Right lobe of liver (tissue), 6 donors: ENCODE measurements at regions not wholly inside any gene's neighbourhood (a gene's known extent, or its start where the extent isn't known, plus 50 kb on each side); places are given as distances from the start of the nearest gene placed in this dataset.

Experiments used
- ATAC-seq, 4 donors: fragments of 200-7000 bp; cut with Tn5 transposase; one replicate each; pipeline ENCODE4 v1.9.1; 2020; ENCODE audit warnings: mild to moderate bottlenecking in 4 of 4, moderate library complexity in 4 of 4
- DNase-seq, 3 donors: peaks; one replicate each; pipeline ENCODE4 v3.0.0-alpha.2; 2020
- H3K27ac ChIP-seq, 3 donors: fragments of 200-600 bp; one replicate each; pipeline ENCODE4 v1.8.0; 2022
- H3K27me3 ChIP-seq, 2 donors: fragments of 200-600 bp; one replicate each; pipeline ENCODE4 v1.8.0; 2022
- H3K36me3 ChIP-seq, 4 donors: fragments of 200-600 bp; sonication (generic) in 1 of 4; one replicate each; pipeline versions ENCODE4 v1.5.1 to v1.8.0; 2017 to 2022; ENCODE audit warnings: control low read depth in 1 of 4
- H3K4me1 ChIP-seq, 4 donors: fragments of 200-600 bp; sonication (generic) in 1 of 4; one replicate each; pipeline versions ENCODE4 v1.5.1 to v1.8.0; 2017 to 2022; ENCODE audit warnings: control low read depth in 1 of 4
- H3K4me3 ChIP-seq, 3 donors: fragments of 200-600 bp; one replicate each; pipeline ENCODE4 v1.8.0; 2022
- H3K9me3 ChIP-seq, 4 donors: fragments of 200-600 bp; sonication (generic) in 1 of 4; one replicate each; pipeline versions ENCODE4 v1.5.1 to v1.8.0; 2017 to 2022; ENCODE audit warnings: control low read depth in 1 of 4
- POLR2A ChIP-seq: fragments of 450-650 bp; IDR thresholded peaks from one replicate; pipeline ENCODE4 v1.6.1; 2017; ENCODE audit warnings: antibody characterized with exemption, mild to moderate bottlenecking
- WGBS: methylation state at CpG from one replicate; pipeline ENCODE4 v1.1.6; 2018; ENCODE audit warnings: low coverage, low lambda C conversion rate; ENCODE audit not compliant: insufficient coverage; ENCODE audit errors: missing lambda C conversion rate; 5-methylcytosine and 5-hydroxymethylcytosine counted together
- intact Hi-C, 2 donors: fragments of 100-400 bp; cut with DNase I; formaldehyde crosslinking; loops; one replicate each; pipeline versions ENCODE4 v1.11.2 to v1.14.1; 2022
- TF ChIP-seq, protein P1 (sequence below), 4 donors: fragments of 200-600 bp in 3 of 4; fragments of 450-650 bp in 1 of 4; IDR thresholded peaks; one replicate each; pipeline versions ENCODE4 v1.5.1 to v1.8.0; 2016 to 2022; ENCODE audit warnings: antibody characterized with exemption in 4 of 4, mild to moderate bottlenecking in 2 of 4
- donor health status: DM: no; HTN: yes; CAD: no.
- donor health status: DM: no; HTN: no; CAD: no.
- donor health status: DM: no; HTN: no; CAD: no.
- donor health status: DM: no; HTN: yes; CAD: no.
- donor health status: DM: no; HTN: yes; CAD: no.

DNA sequence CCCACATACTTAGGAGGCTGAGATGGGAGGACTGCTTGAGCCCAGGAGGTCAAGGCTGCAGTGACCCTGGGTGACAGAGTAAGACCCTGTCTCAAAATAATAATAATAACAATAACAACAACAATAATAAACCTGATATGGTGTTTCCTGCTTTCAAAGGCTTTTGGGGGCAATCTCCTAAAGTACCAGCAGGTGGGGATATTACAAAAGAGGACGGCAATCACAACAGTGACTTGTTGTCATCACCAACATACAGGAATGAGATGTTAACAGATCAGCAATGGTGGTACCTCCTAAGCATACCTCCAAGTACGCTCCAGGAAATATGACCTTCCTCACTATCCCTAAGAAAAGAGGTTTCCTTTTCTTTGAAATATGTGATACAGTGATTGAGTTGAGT is 91.1 kb upstream of the RNF180 start:
- ATAC-seq: peak; percentile 61 to 70 (median 65)
- no peak for DNase-seq
- WGBS: 14% methylated on average over 2 of the region's 2 CpGs

DNA sequence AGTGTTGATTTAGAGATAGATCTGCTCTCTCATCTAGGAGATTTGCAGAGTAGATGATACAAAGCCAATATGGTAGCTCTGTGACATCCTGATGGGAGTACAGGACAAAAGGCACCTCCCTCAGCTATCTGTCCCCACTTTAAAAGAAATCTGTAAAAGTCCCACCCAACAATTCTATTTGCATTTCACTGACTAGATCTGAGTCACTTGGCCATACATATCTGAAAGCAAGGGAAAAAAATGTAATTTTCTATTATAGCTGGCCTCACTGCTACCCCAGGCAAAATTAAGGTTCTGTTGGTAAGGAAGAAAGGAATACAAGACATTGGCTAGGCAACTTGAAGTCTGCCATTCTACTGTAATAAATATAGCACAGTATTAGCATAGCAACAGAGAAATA is 96.2 kb upstream of the RNF180 start:
- Histone ChIP-seq H3K4me3 (no peak overlapping the region), H3K4me1 (no peaks in the 10 kb centered on the region), H3K36me3 (no peaks in the 10 kb centered on the region), H3K27ac (no peak overlapping the region), H3K27me3 (no peaks in the 10 kb centered on the region), H3K9me3 (no peaks in the 10 kb centered on the region)
- no peak for ATAC-seq
- DNase-seq: no peak
- intact Hi-C loops: no loop called here
- TF ChIP-seq POLR2A: no peak
- TF ChIP-seq, protein P1, sequence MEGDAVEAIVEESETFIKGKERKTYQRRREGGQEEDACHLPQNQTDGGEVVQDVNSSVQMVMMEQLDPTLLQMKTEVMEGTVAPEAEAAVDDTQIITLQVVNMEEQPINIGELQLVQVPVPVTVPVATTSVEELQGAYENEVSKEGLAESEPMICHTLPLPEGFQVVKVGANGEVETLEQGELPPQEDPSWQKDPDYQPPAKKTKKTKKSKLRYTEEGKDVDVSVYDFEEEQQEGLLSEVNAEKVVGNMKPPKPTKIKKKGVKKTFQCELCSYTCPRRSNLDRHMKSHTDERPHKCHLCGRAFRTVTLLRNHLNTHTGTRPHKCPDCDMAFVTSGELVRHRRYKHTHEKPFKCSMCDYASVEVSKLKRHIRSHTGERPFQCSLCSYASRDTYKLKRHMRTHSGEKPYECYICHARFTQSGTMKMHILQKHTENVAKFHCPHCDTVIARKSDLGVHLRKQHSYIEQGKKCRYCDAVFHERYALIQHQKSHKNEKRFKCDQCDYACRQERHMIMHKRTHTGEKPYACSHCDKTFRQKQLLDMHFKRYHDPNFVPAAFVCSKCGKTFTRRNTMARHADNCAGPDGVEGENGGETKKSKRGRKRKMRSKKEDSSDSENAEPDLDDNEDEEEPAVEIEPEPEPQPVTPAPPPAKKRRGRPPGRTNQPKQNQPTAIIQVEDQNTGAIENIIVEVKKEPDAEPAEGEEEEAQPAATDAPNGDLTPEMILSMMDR (IDR thresholded peaks at IDR 0.05): no peak

More for the DNA sequence above, 91.1 kb upstream of the RNF180 start:
- intact Hi-C loops: no loop called here
- Histone ChIP-seq H3K27me3 (no peaks in the 10 kb centered on the region), H3K4me1 (no peaks in the 10 kb centered on the region), H3K27ac (no peak overlapping the region), H3K4me3 (no peak overlapping the region), H3K9me3 (no peaks in the 10 kb centered on the region), H3K36me3 (no peaks in the 10 kb centered on the region)
- TF ChIP-seq, protein P1 (IDR thresholded peaks at IDR 0.05): peak; percentile 47 to 58 (median 56)
- TF ChIP-seq POLR2A: no peak

DNA sequence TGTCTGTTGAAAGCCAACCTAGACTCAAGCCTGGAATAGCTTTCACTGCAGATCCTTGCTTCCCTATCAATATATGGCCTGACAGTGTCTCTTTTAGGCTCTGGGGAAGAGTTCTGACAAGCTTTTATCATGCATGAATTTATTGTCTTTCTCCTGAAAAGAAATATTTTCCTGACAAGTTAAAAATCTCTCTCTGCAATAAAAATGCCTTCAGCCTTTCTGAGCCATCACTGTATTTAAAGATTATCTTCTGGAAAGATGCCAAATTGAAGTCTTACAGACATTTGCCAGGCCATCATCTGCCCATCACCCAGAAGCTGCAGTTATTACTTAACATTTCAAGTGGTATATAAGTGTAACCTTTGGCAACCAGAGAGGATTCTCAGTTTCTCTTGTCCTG is 88.1 kb upstream of the HTR1A start:
- H3K4me3 ChIP-seq: no peak overlapping the region
- no peak overlapping the region for H3K27ac ChIP-seq
- intact Hi-C loops: no loop called here
- TF ChIP-seq, protein P1 (IDR thresholded peaks at IDR 0.05): no peak
- no peak for DNase-seq
- ATAC-seq: no peak
- H3K27me3 ChIP-seq: no peaks in the 10 kb centered on the region
- H3K36me3 ChIP-seq: no peaks in the 10 kb centered on the region
- H3K4me1 ChIP-seq: no peaks in the 10 kb centered on the region
- H3K9me3 ChIP-seq: no peaks in the 10 kb centered on the region

DNA sequence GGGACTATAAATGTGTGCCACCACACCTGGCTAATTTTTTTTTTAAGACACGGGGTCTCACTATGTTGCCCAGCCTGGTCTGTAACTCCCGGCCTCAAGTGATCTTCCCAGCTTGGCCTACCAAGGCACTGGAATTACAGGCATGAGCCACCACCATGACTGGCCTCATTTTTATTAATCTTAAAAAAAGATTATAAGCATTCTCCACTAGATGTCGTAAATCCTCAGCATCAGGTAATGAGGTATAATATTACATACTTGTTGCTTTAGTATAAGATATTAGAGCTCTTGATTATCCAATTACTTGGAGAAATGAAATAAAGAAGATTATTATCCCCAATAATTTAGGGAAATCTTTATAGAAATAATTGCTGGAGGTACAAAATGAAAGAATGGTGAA is 78.2 kb upstream of the HTR1A start:
- no peak for ATAC-seq

DNA sequence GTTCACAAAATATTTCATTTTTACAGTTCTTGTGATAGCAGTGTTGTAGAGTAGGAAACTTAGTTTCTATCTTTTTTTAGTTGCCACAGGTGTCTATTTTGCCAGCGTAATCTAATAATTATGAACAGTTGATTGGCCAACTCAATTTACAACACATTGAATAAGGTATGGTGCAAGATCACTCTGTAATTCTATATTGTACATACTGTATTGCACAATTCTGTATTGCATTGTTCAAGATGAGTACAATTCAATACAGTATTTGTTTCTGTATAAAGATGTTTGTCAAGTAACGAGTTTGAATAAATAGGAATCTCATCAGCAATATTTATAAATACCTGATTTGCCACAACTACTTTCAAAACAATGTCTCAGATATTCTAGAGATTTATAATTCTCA is 64.2 kb upstream of the HTR1A start:
- Histone ChIP-seq H3K27ac (no peak overlapping the region), H3K27me3 (no peaks in the 10 kb centered on the region), H3K9me3 (no peaks in the 10 kb centered on the region), H3K36me3 (no peaks in the 10 kb centered on the region), H3K4me1 (no peaks in the 10 kb centered on the region), H3K4me3 (no peak overlapping the region)
- ATAC-seq (no peak), DNase-seq (no peak)
- intact Hi-C loops: no loop called here
- 27% methylated on average over 2 of the region's 2 CpGs for WGBS
- no peak for TF ChIP-seq POLR2A

More for the DNA sequence above, 78.2 kb upstream of the HTR1A start:
- H3K4me1 ChIP-seq: no peaks in the 10 kb centered on the region
- WGBS: 66% methylated on average over 3 of the region's 3 CpGs
- H3K27me3 ChIP-seq: no peaks in the 10 kb centered on the region
- DNase-seq: no peak
- intact Hi-C loops: no loop called here
- no peak for TF ChIP-seq POLR2A
- TF ChIP-seq, protein P1 (IDR thresholded peaks at IDR 0.05): no peak
- no peaks in the 10 kb centered on the region for H3K9me3 ChIP-seq
- H3K36me3 ChIP-seq: no peaks in the 10 kb centered on the region
- H3K4me3 ChIP-seq: no peak overlapping the region
- H3K27ac ChIP-seq: no peak overlapping the region
